Hematopoietic multipotent progenitor cell treated with erythropoietin and hydrocortisone succinate and interleukin-3 and kit ligand, for 8 days (in vitro differentiated cells): ENCODE measurements at regions not wholly inside any gene's neighbourhood (a gene's known extent, or its start where the extent isn't known, plus 50 kb on each side); places are given as distances from the start of the nearest gene placed in this dataset.

Experiments
- DNase-seq: peaks from one replicate; pipeline ENCODE4 v3.0.0-alpha.2; 2015

DNA sequence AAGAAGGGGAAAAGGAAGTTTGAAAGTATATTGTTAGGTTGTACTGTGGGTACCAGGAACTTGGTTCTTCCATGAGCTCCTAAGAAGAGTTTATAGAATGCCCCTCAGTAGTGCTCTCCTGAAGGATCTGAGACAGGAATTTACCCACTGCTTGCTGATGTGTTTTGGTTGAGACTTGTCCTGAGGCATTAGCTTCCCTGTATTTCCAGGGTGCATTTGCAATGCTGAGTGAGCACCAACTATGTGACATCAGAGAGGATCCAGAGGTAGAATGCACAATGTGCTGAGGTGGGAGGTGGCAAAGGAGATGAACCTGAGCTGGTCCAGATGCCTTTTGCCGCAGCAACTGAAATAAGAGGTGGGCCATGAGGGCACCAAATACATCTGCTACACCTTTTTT, 64.3 kb upstream of the LRRC3B start:
- no peak for DNase-seq

DNA sequence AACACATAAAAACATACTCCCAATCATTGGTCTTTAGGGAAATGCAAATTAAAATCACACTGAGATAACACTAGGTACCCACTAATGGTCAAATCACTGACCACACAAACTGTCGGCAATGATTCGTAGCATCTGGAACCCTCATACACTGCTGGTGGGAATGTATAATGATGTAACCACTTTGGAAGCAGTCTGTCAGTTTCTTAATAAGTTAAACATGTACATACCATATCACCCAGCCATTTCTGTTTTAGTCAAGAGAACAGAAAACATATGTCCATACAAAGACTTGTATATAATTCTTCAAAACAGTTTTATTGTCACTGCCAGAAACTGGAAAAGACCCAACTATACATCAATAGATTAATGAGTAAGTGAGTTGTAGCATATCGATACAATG, 63.3 kb upstream of the LRRC3B start:
- DNase-seq = no peak

GRCh38 chr3:26560081-26560480, 62.5 kb upstream of the LRRC3B start:
- no peak for DNase-seq

DNA sequence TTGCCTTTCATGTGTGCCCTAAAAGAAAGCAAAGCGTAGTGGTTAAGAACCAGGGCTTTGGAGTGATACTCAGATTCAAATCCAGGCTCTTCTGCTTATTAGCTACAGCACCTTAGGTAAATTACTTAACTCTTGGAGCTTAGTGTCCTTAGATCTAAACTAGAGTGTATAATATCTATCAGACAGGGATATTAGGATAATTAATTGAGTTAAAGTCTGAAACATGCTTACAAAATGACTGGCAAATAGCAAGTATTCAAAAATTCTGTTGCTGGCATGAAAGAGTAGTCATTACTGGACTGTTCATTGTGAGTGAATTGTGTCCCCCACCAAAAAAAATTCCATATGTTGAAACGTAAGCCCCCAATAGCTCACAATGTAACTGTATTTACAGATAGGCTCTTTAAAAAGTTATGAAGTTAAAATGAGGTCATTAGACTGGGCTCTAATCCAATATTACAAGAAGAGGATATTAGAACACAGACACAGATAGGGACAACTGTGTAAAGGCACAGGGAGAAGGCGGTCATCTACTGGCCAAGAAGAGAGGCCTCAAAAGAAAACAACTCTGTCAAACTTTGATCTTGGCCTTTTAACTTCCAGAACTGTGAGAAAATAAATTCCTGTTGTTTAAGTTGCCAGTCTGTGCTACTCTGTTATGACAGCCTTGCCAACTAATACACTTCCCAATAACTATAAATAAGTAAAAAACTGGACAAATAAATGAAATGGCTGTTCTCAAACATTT, 60.4 kb upstream of the LRRC3B start:
- DNase-seq = no peak
